Stimulated activated CD8-positive, alpha-beta memory T cell treated with anti-CD3 and anti-CD28 coated beads, Interleukin-7, amount 100 ng/mL, for 1 hour (primary cell): ENCODE measurements at regions not wholly inside any gene's neighbourhood (a gene's known extent, or its start where the extent isn't known, plus 50 kb on each side); places are given as distances from the start of the nearest gene placed in this dataset.
"Not testable (repeated sequence)": the region's sequence is repeated elsewhere in the genome, so short reads cannot be mapped to it uniquely, and the experiment has no call there.

Source experiments
- DNase-seq, 2 donors: peaks; one replicate each; pipeline ENCODE4 v3.0.0-alpha.2; 2020; ENCODE audit warnings: low read depth in 2 of 2

GRCh38 chr13:21875116-21875515 lies 204.2 kb downstream of the FGF9 start:
- DNase-seq, result no peak

- DNase-seq, result no peak
These were observed 208.5 kb downstream of the FGF9 start for GRCh38 chr13:21879263-21879914.

GRCh38 chr13:21882766-21883165 lies 211.9 kb downstream of the FGF9 start:
- no peak for DNase-seq

GRCh38 chr13:21883713-21884112 lies 212.8 kb downstream of the FGF9 start:
- DNase-seq, result no peak

GRCh38 chr13:21884299-21884909 lies 213.5 kb downstream of the FGF9 start:
- DNase-seq, result no peak

- DNase-seq, result no peak
These were observed 214.2 kb downstream of the FGF9 start for GRCh38 chr13:21884965-21885567.

- no peak for DNase-seq
These were observed 214.9 kb downstream of the FGF9 start for GRCh38 chr13:21885714-21886224.

GRCh38 chr13:21889651-21890050 lies 218.8 kb downstream of the FGF9 start:
- no peak for DNase-seq

GRCh38 chr13:21890220-21890619 lies 219.3 kb downstream of the FGF9 start:
- not testable (repeated sequence) for DNase-seq

GRCh38 chr13:21894091-21894490 lies 223.2 kb downstream of the FGF9 start:
- no peak for DNase-seq

- no peak for DNase-seq
These were observed 224.1 kb downstream of the FGF9 start for GRCh38 chr13:21894703-21895699.

GRCh38 chr13:21895779-21896178 lies 224.9 kb downstream of the FGF9 start:
- no peak for DNase-seq

GRCh38 chr13:21897161-21897560 lies 226.3 kb downstream of the FGF9 start:
- no peak for DNase-seq

- no peak for DNase-seq
These were observed 227.6 kb downstream of the FGF9 start for GRCh38 chr13:21898459-21898858.

- no peak for DNase-seq
These were observed 228.1 kb downstream of the FGF9 start for GRCh38 chr13:21898945-21899344.

- DNase-seq, result no peak
These were observed 230.5 kb downstream of the FGF9 start for GRCh38 chr13:21901336-21901735.

GRCh38 chr13:21901811-21902708 lies 231.2 kb downstream of the FGF9 start:
- no peak for DNase-seq

- no peak for DNase-seq
These were observed 231.8 kb downstream of the FGF9 start for GRCh38 chr13:21902709-21903098.

- no peak for DNase-seq
These were observed 234.6 kb downstream of the FGF9 start for GRCh38 chr13:21905486-21905885.

GRCh38 chr13:21909331-21909730 lies 238.5 kb downstream of the FGF9 start:
- DNase-seq, result no peak

GRCh38 chr13:21910546-21910945 lies 239.7 kb downstream of the FGF9 start:
- no peak for DNase-seq
